GM18498 (cell line): ENCODE measurements at regions not wholly inside any gene's neighbourhood (a gene's known extent, or its start where the extent isn't known, plus 50 kb on each side); places are given as distances from the start of the nearest gene placed in this dataset.

Experiments
- ATAC-seq: cut with Tn5 transposase; IDR thresholded peaks from one replicate; pipeline ENCODE4 v1.9.1; 2021; ENCODE audit warnings: mild to moderate bottlenecking, moderate library complexity; ENCODE audit not compliant: unreplicated experiment

GRCh38 chr4:167645358-167645757 lies 411.1 kb upstream of the SPOCK3 start:
- ATAC-seq: no peak

GRCh38 chr4:167652267-167652666 lies 418.0 kb upstream of the SPOCK3 start:
- ATAC-seq: no peak

- ATAC-seq: no peak
These were observed 403.6 kb upstream of the ANXA10 start for GRCh38 chr4:167688660-167689142.

GRCh38 chr4:167702391-167702790 lies 389.9 kb upstream of the ANXA10 start:
- no peak for ATAC-seq

DNA sequence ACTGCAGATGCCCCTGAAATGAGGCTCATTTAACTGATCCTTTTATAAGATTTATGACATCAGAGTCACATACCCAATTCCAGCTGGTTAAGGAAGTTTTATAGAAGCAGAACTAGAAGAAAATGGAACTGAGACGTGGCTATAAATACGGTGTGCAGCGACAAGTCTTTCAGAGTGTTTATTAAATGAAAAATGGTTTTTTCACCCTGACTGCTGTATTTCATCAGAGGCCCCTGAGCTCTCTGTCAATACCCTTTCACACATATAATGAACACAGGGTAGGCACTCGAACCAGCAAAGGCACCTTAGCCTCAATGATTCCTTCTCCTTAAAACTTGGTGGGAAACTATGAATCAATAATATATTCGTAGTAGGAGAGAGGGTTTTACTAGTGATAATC lies 380.8 kb upstream of the ANXA10 start:
- no peak for ATAC-seq

DNA sequence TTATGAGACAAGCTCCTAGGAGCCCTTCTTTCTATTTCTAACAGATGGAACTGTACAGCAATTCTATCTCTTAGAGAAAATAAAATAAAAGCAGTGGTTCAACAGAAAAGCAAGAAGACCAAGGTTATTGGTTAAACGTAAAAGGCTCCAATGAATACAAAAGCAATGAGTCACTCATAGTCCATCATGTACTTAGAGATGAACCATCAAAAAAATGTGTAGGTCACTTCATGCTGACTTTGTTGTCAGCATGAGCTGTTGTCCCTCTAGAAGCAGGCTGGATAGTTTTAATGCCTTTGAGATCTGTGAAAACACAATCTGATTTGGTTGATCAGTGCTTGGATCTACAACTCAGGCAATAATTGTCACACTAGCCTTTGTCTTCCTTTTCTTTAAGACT lies 378.6 kb upstream of the ANXA10 start:
- ATAC-seq: no peak

- ATAC-seq: no peak
These were observed 377.2 kb upstream of the ANXA10 start for GRCh38 chr4:167715176-167715575.

DNA sequence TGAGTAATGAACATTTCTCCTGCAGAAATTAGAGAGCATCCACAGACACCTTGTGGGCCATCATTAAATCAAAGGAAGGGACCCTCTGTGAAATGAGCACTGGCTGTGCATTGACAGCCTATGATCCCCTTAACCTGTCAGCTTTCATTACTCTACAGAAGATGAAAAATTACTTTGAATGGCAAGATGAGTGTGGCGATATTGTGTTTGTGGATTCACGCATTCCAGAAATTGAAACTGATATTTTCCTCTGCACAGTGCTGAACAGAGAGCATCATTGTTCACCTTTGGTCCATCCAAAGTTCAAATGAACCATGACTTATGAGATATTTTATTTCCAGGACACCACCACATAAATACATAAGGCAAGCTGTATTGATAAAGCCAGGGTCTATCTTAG lies 374.8 kb upstream of the ANXA10 start:
- no peak for ATAC-seq

GRCh38 chr4:167721617-167722486 lies 370.5 kb upstream of the ANXA10 start:
- ATAC-seq: no peak

DNA sequence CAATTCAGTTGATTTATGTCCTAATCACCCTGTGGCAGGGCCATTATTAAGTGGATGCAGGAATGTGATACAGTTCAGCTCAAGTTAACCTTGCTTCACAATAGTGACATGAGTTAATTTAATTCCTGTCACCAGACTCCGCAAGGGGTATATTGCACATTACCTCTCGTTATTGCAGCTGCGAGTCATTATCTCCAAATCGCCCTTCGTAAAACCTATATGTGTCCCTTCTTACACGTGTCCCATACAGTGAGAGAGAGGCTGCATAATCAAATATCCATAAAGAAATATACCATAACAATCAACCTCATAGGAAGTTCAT lies 369.9 kb upstream of the ANXA10 start:
- ATAC-seq: no peak

DNA sequence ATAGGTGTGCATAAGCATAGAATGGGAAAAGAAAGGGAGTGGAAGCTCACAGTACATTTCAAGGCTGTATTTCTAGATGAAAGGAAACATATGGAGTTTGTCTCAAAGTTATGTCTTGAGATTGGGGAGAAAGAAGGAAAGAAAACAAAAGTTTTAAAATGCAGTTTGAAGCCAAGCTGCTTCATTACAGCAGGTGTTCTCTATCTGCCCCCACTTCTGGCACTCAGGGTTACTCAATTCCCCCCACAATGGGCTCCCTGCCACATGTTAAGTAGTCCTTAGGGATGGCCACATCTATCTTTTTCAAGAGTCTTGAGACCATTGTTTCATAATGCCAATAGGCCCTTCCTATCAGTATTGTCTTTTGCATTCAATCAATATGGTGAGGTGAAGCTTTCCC lies 367.4 kb upstream of the ANXA10 start:
- no peak for ATAC-seq

DNA sequence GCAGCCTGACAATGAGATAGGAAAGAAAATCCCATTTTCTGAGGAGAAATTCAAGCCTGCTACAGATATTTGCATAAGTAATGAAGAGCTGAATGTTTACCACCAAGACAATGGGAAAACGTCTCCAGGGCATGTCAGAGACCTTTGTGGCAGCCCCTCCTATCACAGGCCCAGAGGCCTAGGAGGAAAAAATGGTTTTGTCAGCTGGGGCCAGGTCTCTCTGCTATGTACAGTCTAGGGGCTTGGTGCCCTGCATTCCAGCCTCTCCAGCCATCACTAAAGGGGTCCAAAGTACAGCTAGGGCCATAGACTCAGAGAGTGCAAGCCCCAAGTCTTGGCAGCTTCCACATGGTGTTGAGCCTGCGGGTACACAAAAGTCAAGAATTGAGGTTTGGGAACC lies 361.6 kb upstream of the ANXA10 start:
- ATAC-seq: no peak

- no peak for ATAC-seq
These were observed 347.2 kb upstream of the ANXA10 start for GRCh38 chr4:167745024-167745687.

GRCh38 chr4:167767281-167767680 lies 325.1 kb upstream of the ANXA10 start:
- no peak for ATAC-seq

GRCh38 chr4:167774646-167775045 lies 317.7 kb upstream of the ANXA10 start:
- ATAC-seq: no peak

GRCh38 chr4:167775375-167775774 lies 317.0 kb upstream of the ANXA10 start:
- ATAC-seq: no peak

GRCh38 chr4:167779280-167779679 lies 313.1 kb upstream of the ANXA10 start:
- ATAC-seq: no peak

- ATAC-seq: no peak
These were observed 312.5 kb upstream of the ANXA10 start for GRCh38 chr4:167779864-167780263.

DNA sequence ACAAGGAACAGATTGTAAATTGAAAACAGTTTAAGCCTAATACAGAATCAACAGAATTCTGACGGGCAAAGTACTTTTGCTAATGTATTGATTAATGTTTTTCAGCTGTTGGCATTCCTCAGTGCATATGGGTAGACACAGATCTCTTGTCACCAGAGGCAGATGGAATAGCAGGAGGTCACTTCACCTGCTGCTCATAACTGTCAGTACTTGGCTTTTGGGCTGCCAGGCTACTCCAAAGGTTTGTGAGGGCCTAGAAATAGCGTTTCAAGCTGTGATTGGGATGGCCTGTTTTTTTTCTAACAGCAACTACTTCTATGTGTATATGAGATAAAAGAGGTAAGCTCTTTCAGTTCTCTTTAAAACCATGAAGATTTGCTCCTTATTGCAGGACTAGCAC lies 307.5 kb upstream of the ANXA10 start:
- ATAC-seq: no peak

GRCh38 chr4:167785523-167785922 lies 306.8 kb upstream of the ANXA10 start:
- no peak for ATAC-seq

DNA sequence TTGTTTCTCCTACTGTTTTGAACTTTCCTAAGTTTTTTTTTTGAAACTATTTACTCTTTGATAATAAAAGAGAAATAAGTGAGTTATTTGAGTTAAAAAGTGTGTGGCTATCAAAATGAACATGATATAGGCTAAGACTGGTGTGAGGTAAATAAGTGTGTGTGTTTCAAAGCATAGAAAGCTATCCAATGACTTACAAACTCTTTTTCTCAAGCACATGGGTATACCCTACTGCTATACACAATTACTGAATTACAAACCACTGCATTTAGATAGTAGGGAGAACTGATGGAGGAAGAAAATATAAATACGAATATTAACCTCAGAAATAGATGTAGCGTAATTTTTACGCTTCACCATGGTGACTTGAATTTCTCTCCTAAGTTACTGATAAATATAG lies 305.8 kb upstream of the ANXA10 start:
- ATAC-seq: no peak

GRCh38 chr4:167787231-167787630 lies 305.1 kb upstream of the ANXA10 start:
- ATAC-seq: no peak
